H9 (cell line): ENCODE measurements at regions not wholly inside any gene's neighbourhood (a gene's known extent, or its start where the extent isn't known, plus 50 kb on each side); places are given as distances from the start of the nearest gene placed in this dataset.

ENCODE experiments used
- DNase-seq: peaks from one replicate; pipeline ENCODE4 v3.0.0-alpha.2; 2017
- H2AFZ ChIP-seq: one replicate; pipeline ENCODE4 v1.6.1; 2013; ENCODE audit warnings: mild to moderate bottlenecking, low read length, control low read depth, moderate library complexity
- H2AK5ac ChIP-seq: 2 replicates; pipeline ENCODE4 v1.6.1; 2013; ENCODE audit warnings: low read length, control low read depth, mixed read lengths; ENCODE audit not compliant: insufficient read length
- H2BK120ac ChIP-seq: one replicate; pipeline ENCODE4 v1.6.1; 2013; ENCODE audit warnings: low read depth, mild to moderate bottlenecking, low read length, control low read depth, inconsistent platforms; ENCODE audit not compliant: poor library complexity, severe bottlenecking
- H2BK12ac ChIP-seq: 2 replicates; pipeline ENCODE4 v1.6.1; 2013; ENCODE audit warnings: low read length, control low read depth, mixed read lengths, low read depth; ENCODE audit not compliant: insufficient read length
- H2BK15ac ChIP-seq: 2 replicates; pipeline ENCODE4 v1.6.1; 2013; ENCODE audit warnings: low read depth, low read length, control low read depth
- H2BK20ac ChIP-seq: one replicate; pipeline ENCODE4 v1.6.1; 2013; ENCODE audit warnings: low read depth, mild to moderate bottlenecking, low read length, control low read depth, inconsistent platforms; ENCODE audit not compliant: poor library complexity, severe bottlenecking
- H2BK5ac ChIP-seq: 2 replicates; pipeline ENCODE4 v1.6.1; 2013; ENCODE audit warnings: low read length, control low read depth, mixed read lengths; ENCODE audit not compliant: insufficient read length
- H3K14ac ChIP-seq: 2 replicates; pipeline ENCODE4 v1.6.1; 2013; ENCODE audit warnings: low read length, control low read depth; ENCODE audit not compliant: insufficient read depth
- H3K18ac ChIP-seq: 2 replicates; pipeline ENCODE4 v1.6.1; 2013; ENCODE audit warnings: low read depth, mild to moderate bottlenecking, mixed read lengths, low read length, control low read depth; ENCODE audit not compliant: insufficient read length
- H3K23ac ChIP-seq: 2 replicates; pipeline ENCODE4 v1.6.1; 2013; ENCODE audit warnings: low read length, control low read depth, mixed read lengths, low read depth; ENCODE audit not compliant: insufficient read length
- H3K23me2 ChIP-seq: 2 replicates; pipeline ENCODE4 v1.6.1; 2013; ENCODE audit warnings: low read depth, mild to moderate bottlenecking, mixed read lengths, low read length, control low read depth; ENCODE audit not compliant: insufficient read length, poor library complexity, severe bottlenecking
- H3K27ac ChIP-seq: 2 replicates; pipeline ENCODE4 v1.5.1; 2013; ENCODE audit warnings: low read length, control low read depth, mixed read lengths, low read depth; ENCODE audit not compliant: insufficient read length
- H3K27me3 ChIP-seq: 2 replicates; pipeline ENCODE4 v1.6.1; 2013; ENCODE audit warnings: low read length, control low read depth, inconsistent platforms; ENCODE audit not compliant: insufficient read depth
- H3K4ac ChIP-seq: 2 replicates; pipeline ENCODE4 v1.6.1; 2013; ENCODE audit warnings: low read depth, mild to moderate bottlenecking, control low read depth, inconsistent platforms, low read length, moderate library complexity
- H3K4me1 ChIP-seq: 2 replicates; pipeline ENCODE4 v1.6.1; 2013; ENCODE audit warnings: low read length, control low read depth, inconsistent platforms; ENCODE audit not compliant: insufficient read depth
- H3K4me2 ChIP-seq: 2 replicates; pipeline ENCODE4 v1.6.1; 2013; ENCODE audit warnings: low read length, control low read depth, mixed read lengths; ENCODE audit not compliant: insufficient read length, insufficient read depth
- H3K56ac ChIP-seq: 2 replicates; pipeline ENCODE4 v1.6.1; 2013; ENCODE audit warnings: low read depth, mild to moderate bottlenecking, mixed read lengths, low read length, control low read depth; ENCODE audit not compliant: insufficient read length
- H3K79me1 ChIP-seq: 2 replicates; pipeline ENCODE4 v1.6.1; 2013; ENCODE audit warnings: low read depth, mild to moderate bottlenecking, moderate library complexity, low read length, control low read depth, inconsistent platforms; ENCODE audit not compliant: insufficient read depth, poor library complexity, severe bottlenecking
- H3K79me2 ChIP-seq: 2 replicates; pipeline ENCODE4 v1.6.1; 2013; ENCODE audit warnings: low read length, control low read depth, inconsistent platforms; ENCODE audit not compliant: insufficient read depth
- H3K9ac ChIP-seq: 2 replicates; pipeline ENCODE4 v1.6.1; 2013; ENCODE audit warnings: low read length, control low read depth, mixed read lengths; ENCODE audit not compliant: insufficient read length; ENCODE audit errors: extremely low read depth
- H3K9me3 ChIP-seq: one replicate; pipeline ENCODE4 v1.6.1; 2013; ENCODE audit warnings: low read depth, low read length, inconsistent platforms; ENCODE audit not compliant: control insufficient read depth
- H3T11ph ChIP-seq: one replicate; pipeline ENCODE4 v1.6.1; 2013; ENCODE audit warnings: mild to moderate bottlenecking, low read length, control low read depth, inconsistent platforms
- H4K20me1 ChIP-seq: one replicate; pipeline ENCODE4 v1.6.1; 2013; ENCODE audit not compliant: control insufficient read depth, insufficient read length, insufficient read depth
- H4K5ac ChIP-seq: 2 replicates; pipeline ENCODE4 v1.6.1; 2013; ENCODE audit warnings: low read depth, mild to moderate bottlenecking, mixed read lengths, low read length, control low read depth; ENCODE audit not compliant: insufficient read length
- H4K8ac ChIP-seq: replicated peaks from 2 replicates; pipeline ENCODE4 v1.6.1; 2013; ENCODE audit warnings: low read length, control low read depth, mixed read lengths, low read depth; ENCODE audit not compliant: insufficient read length
- H4K91ac ChIP-seq: 2 replicates; pipeline ENCODE4 v1.6.1; 2013; ENCODE audit warnings: low read depth, mild to moderate bottlenecking, moderate library complexity, mixed read lengths, low read length, control low read depth; ENCODE audit not compliant: insufficient read length
- H3K27ac Mint-ChIP-seq, 3 experiments: 2 replicates in 2 of 3; 3 replicates in 1 of 3; pipeline ENCODE4 v1.8.0; 2020 to 2021; ENCODE audit warnings: mixed read lengths in 3 of 3, mild to moderate bottlenecking in 1 of 3, moderate library complexity in 1 of 3
- H3K27me3 Mint-ChIP-seq: 2 replicates; pipeline ENCODE4 v1.8.0; 2021; ENCODE audit warnings: low read depth, mild to moderate bottlenecking, moderate library complexity, mixed read lengths
- H3K36me3 Mint-ChIP-seq, 3 experiments: 2 replicates in 2 of 3; 3 replicates in 1 of 3; pipeline ENCODE4 v1.8.0; 2020 to 2021; ENCODE audit warnings: low read depth in 3 of 3, mixed read lengths in 3 of 3; ENCODE audit not compliant: insufficient read depth in 1 of 3
- H3K4me1 Mint-ChIP-seq, 2 experiments: 2 replicates each; pipeline ENCODE4 v1.8.0; 2020; ENCODE audit warnings: mixed read lengths in 2 of 2
- H3K4me3 Mint-ChIP-seq, 2 experiments: 2 replicates in 1 of 2; 3 replicates in 1 of 2; pipeline ENCODE4 v1.8.0; 2020 to 2021; ENCODE audit warnings: mild to moderate bottlenecking in 2 of 2, mixed read lengths in 2 of 2, moderate library complexity in 1 of 2
- H3K9me3 Mint-ChIP-seq, 2 experiments: 2 replicates in 1 of 2; 3 replicates in 1 of 2; pipeline ENCODE4 v1.8.0; 2020; ENCODE audit warnings: mild to moderate bottlenecking in 2 of 2, mixed read lengths in 2 of 2, moderate library complexity in 1 of 2
- WGBS: extraction: QIAGEN DNeasy Blood & Tissue Kit; methylation state at CpG from one replicate; pipeline ENCODE4 v1.1.7; 2013; ENCODE audit warnings: missing lambda C conversion rate, low lambda C conversion rate, mixed read lengths; ENCODE audit not compliant: insufficient read length; ENCODE audit errors: extremely low coverage; 5-methylcytosine and 5-hydroxymethylcytosine counted together
- TF ChIP-seq, protein P1 (sequence below): fragments of 200-600 bp; sonication (generic); conservative IDR thresholded peaks from 3 replicates; pipeline ENCODE4 v1.8.0; 2021; ENCODE audit warnings: antibody characterized with exemption, mild to moderate bottlenecking

DNA sequence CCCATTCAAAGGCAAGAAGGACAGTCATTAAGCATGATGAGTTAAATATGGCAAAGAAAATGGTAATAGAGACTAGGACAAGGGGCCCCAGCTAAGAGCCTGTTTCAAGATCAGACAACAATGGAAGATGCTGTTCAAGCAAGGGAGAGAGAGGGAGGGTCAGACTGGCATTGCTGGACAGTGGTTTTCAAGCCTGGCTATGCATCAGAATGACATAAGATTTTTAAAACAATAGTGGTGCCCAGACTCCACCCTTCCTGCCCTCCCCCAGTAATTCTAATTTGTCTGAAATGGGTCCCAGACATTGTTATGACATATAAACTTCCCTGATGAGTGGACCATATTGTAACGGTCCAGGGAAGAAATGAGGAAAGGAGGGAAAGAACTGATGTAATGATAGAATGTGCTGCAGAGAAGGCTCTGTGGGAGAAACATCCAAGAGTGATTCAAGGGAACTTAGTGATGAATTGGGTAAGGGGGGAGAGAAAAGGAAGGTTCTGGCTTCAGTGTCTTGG lies 112.9 kb upstream of the TRIB2 start:
- Mint-ChIP-seq H3K4me3 (no peak overlapping the region), H3K36me3 (no peaks in the 10 kb centered on the region), H3K27ac (no peak overlapping the region), H3K9me3 (no peaks in the 10 kb centered on the region), H3K27me3 (no peaks in the 10 kb centered on the region), H3K4me1 (peaks cover 8 to 12% of the 10 kb centered on the region in 2 experiments)
- Histone ChIP-seq H3K79me1 (no peaks in the 10 kb centered on the region), H3K23ac (no peak overlapping the region), H4K91ac (no peak overlapping the region), H2BK20ac (no peak overlapping the region), H3K27ac (no peak overlapping the region), H3K56ac (no peak overlapping the region), H3K18ac (no peak overlapping the region), H3K4me2 (no peak overlapping the region), H2BK12ac (no peak overlapping the region), H2BK15ac (no peak overlapping the region), H4K20me1 (no peaks in the 10 kb centered on the region), H3K27me3 (no peaks in the 10 kb centered on the region), H2AK5ac (no peak overlapping the region), H3K23me2 (no peaks in the 10 kb centered on the region), H3K9me3 (no peaks in the 10 kb centered on the region), H3K4me1 (peaks cover 2% of the 10 kb centered on the region; the same call in 1 of the 2 replicates), H4K8ac (no peak overlapping the region), H3K9ac (no peak overlapping the region), H3K14ac (no peak overlapping the region), H3K4ac (no peak overlapping the region), H4K5ac (no peak overlapping the region), H2BK5ac (no peak overlapping the region), H3T11ph (no peak overlapping the region), H2AFZ (no peak overlapping the region), H3K79me2 (no peaks in the 10 kb centered on the region), H2BK120ac (no peak overlapping the region)
- WGBS, result no CpG with 5 or more reads among the region's 1 CpG
- DNase-seq, result no peak
- TF ChIP-seq, protein P1, sequence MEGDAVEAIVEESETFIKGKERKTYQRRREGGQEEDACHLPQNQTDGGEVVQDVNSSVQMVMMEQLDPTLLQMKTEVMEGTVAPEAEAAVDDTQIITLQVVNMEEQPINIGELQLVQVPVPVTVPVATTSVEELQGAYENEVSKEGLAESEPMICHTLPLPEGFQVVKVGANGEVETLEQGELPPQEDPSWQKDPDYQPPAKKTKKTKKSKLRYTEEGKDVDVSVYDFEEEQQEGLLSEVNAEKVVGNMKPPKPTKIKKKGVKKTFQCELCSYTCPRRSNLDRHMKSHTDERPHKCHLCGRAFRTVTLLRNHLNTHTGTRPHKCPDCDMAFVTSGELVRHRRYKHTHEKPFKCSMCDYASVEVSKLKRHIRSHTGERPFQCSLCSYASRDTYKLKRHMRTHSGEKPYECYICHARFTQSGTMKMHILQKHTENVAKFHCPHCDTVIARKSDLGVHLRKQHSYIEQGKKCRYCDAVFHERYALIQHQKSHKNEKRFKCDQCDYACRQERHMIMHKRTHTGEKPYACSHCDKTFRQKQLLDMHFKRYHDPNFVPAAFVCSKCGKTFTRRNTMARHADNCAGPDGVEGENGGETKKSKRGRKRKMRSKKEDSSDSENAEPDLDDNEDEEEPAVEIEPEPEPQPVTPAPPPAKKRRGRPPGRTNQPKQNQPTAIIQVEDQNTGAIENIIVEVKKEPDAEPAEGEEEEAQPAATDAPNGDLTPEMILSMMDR, result no peak
